ENCODE measurements at regions not wholly inside any gene's neighbourhood (a gene's known extent, or its start where the extent isn't known, plus 50 kb on each side); places are given as distances from the start of the nearest gene placed in this dataset.
"Not testable (repeated sequence)": the region's sequence is repeated elsewhere in the genome, so short reads cannot be mapped to it uniquely, and the experiment has no call there.

DNA sequence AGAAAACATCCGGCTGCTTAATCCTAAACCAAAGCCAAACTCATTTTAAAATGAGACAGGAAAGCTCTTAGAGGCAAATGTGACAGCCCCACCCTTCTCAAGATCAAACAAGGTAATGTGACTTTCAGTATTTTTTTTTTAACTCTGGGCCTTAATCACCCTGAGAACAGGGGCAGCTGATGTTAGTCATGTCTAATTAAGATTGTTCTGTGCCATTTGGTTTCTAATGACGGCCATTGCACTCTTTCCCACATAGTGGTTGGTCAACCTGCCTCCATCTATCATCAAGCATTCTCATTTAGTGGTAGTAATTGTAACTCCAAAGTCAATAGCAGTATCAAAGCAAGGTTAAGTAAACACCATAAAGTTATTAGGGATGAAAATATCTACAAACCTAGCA is 191.6 kb upstream of the EXOC2 start:
- DNase-seq, result no peak

DNA sequence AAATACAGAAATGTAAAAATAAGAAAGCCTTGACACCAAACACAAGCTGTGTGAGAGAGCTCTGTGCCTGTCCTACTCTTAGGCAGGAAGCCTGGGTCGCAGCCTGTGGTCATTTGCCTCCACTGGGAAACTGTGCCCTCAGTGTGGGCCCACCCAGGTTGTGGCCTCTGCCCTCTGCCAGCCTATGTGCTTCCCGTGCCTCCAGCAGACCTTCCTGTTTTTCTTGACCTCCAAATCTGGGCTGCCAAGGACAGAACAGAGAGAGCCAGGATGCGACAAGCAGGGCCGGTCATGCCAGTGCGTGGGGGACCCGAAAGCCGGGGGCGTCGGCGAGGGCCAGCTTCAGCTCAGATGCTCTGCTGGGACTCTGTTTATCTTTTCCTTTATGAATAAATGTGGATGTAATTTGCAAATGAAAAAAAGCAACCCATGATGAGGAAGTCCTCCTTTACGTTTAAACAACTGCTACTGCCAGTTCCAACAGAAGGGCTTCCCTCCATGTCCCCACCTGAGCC is 189.2 kb upstream of the EXOC2 start:
- DNase-seq, result no peak

DNA sequence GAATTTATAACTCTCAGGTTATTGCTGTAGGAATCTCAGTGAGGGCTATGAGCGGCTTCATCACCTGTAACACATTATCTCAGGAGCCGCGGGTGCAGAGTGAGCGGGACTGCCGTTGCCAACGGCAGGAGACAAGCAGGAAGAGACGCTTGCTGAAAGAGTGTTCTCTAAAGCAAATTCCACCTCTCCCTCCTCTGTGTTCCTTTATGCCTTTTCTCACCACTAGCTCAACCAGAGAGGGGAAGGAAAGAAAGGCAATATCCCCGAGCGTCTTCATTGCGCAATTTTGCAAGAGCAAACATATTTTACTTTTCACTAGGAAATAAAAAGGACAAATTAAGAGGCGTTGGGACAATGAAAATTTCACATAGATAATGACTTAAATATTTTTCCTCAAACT is 185.2 kb upstream of the EXOC2 start:
- DNase-seq, result no peak

GRCh38 chr6:875012-875411 is 182.1 kb upstream of the EXOC2 start:
- no peak for DNase-seq

DNA sequence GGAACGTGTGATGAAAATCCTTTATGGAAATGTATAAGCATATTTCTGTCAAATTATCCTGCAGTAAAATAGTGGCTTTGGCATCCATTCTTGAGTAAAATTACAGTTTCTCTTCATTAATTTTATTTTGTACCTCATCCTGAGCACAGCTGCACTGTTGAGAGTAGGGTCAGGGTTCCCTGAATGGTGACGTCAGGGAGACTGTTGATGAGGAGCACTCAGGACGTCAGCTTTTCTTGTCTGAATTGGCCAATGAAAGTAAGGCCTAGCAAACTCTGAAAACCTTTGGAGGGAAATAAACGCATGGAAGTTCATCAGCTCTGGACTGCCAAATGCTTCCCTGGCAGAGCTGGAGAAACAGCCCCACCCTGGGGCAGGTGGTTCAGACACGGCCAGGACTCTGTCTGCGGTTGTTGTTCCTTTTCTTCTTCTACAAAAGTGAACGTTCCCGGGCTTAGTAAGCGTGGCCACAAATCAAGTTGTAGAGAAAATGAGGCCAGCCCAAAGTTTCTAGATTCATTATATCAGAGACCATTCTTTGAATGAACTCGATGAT is 179.7 kb upstream of the EXOC2 start:
- no peak for DNase-seq

DNA sequence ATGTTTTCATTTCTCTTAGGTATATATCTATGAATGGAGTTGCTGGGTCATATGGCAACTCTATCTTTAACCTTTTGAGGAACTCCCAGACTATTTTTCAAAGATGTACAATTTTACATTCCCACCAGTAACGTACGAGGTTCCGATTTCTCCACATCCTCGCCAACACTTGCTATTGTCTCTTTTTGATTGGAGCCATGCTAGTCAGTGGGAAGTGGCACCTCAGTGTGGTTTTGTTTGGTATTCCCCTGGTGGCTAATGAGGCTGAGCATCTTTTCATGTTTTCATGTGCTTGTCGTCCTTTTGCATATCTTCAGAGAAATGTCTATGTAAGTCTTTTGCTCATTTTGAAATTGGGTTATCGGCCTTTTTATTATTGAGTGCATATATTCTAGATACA is 178.6 kb upstream of the EXOC2 start:
- DNase-seq, result no peak

DNA sequence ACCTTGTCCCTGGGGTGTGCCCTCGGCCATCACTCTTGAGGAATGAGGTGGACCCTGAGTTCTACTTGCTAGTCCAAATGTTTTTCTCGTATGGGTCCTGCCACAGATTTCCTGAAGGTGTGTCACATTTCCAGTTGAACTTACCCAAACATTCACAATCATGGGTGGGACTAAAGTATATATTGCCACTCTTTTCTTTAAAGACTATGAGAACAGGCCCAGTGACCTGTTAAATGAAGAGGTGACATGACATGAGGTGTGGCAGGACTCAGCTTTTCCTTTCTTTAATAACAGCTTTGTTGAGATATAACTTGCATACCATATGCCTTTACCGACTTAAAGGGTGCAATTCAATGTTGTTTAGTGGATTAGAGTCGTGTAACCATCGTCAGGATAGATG is 177.2 kb upstream of the EXOC2 start:
- DNase-seq, result no peak

DNA sequence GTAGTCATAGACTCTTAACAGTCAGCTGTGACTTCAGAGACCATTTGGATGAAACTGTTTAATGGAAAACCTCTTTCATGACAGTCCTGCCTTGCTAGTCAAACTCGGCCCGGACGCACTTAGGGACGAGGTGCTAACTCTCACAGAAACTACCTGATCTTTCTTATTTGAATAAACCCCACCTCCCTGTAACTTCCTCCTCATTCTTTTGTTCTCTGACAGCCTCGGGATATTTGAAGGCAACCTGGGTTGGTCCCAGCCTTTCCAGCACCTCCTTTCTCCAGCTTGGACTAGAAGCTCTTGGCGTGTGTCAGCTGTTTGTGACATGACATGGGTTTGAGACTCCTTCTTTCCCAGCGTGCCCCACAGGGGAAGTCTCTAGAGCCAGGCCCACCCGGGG is 175.3 kb upstream of the EXOC2 start:
- DNase-seq, result no peak

- no peak for DNase-seq
These were observed 174.4 kb upstream of the EXOC2 start for GRCh38 chr6:867378-867777.

DNA sequence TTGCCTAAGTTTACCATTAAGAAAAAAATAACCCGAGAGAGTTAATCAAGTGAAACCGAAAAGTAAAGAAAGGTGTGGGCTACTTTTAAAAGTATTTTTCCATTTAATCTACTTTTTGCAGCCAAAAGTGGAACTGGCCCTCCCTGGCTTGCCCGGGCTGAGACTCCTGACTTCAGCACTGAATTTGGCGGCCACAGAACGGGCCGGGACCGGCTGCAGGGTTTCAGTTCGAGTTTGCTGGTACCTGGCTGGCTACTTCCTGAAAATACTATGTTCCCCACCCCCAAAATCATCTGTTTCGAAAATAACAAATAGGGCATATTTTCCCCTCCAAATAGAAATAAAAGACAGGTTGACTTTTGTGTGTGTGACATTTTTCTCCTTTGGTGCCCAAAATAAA is 173.4 kb upstream of the EXOC2 start:
- DNase-seq, result no peak

DNA sequence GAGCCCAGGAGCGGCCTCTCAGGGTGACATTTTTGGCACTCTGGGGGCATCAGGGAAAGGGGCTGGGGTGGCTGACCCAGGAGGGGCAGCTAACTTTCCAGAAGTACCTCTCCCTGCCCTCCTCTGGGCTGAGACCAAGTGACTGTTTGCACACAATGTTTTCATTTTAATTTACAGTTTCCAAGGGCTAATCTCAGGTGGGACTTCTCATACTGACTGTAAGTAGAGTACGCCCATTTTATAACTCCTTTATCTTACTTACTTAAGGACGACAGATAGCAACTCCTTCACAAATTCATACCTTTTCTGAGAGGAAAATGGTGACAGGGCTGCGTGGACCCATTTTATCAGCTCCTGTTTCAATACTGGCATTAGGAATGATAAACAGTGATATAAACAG is 172.9 kb upstream of the EXOC2 start:
- DNase-seq, result no peak

GRCh38 chr6:863831-864230 is 170.9 kb upstream of the EXOC2 start:
- no peak for DNase-seq

GRCh38 chr6:863127-863526 is 170.2 kb upstream of the EXOC2 start:
- DNase-seq, result not testable (repeated sequence)

DNA sequence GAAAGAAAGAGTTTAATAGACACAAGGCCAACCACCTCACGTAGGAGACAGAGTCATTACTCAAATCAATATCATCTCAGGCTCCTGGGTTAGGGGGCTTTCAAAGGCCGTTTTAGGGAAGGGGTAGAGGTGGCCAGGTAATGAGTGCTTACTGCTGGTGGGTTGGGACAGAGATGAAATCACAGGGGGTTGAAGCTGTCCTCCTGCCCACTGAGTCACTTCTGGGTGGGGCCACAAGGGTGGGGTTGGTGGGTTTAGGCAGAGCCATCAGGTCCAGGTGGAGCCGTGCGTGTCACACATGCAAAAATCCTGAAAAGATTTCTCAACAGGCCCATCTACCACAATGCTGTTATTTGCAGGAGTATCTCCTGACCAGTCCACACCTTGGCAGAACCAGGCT is 167.0 kb upstream of the EXOC2 start:
- no peak for DNase-seq

DNA sequence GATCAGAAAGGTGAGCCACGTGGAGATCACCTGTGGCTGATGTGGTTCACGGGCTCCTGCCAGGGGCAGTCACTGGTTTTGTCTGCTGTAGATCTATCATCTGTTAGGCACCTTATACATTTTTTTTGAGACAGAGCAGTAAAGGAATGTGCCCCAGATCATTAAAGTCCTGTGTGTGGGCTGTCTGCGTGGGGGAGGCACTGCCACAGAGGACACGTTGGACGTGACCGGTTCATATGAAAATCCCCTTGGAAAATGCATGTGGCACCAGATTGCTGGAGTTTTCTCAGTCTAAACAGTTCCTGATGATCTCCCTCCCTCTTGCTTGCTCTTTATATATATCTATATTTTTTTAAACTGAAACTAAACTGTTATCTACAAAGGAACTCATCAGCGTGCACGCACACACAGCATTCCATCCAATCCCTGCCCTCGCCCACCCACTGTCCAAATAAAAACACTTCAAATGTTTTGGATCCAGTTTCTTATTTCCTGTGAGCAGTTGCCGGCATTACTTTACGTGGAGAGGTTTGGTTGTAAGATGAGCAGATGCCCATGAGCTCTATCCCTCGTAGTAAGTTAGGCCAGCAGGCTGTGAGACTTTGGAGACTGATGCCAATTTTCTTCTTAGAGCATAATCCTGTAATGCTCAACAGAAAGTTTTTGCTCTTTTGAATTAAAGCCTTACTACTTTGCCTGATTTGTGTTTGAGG is 161.6 kb upstream of the EXOC2 start:
- no peak for DNase-seq

- DNase-seq, result not testable (repeated sequence)
These were observed 159.3 kb upstream of the EXOC2 start for GRCh38 chr6:852216-852615.

DNA sequence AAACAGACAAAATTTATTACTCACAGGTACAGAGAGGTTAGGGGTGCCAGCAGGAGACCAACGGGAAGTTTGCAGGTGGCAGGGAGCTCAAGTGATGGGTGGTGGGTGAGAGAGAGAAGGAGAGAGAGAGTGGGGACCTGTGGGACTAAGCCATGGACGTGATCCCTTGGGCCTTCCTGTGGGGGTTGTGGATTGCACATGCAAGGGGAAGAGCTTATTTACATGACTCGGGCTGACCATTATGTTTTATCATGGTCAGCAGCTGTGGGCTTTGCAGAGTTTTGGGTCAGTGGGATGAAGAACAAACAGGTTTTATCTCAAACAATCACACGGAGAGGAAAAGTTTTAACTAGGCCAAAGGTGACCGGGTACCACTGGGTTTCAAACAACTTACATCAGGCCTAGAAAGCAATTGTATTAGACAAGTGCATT is 156.2 kb upstream of the EXOC2 start:
- no peak for DNase-seq

GRCh38 chr6:845566-845965 is 152.6 kb upstream of the EXOC2 start:
- no peak for DNase-seq

DNA sequence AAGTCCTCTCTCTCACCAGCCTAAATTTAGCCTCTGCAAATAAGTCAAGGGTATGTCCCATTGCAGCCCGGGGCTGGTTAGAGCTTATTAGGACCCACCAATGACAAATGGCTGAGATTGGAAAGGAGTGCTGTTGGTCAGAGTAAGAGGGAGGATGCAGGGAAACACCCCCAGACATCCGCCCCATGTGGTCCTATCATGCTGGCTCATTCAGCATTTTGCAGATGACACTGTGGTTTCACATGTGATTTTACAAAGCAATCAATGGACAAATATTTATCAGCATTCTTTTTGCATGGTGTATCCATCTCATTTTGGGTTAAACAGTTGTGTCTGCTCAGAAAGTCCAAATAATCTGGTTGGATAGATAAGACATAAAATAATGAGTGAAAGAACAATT is 152.2 kb upstream of the EXOC2 start:
- no peak for DNase-seq

- no peak for DNase-seq
These were observed 149.2 kb upstream of the EXOC2 start for GRCh38 chr6:842141-842540.

DNA sequence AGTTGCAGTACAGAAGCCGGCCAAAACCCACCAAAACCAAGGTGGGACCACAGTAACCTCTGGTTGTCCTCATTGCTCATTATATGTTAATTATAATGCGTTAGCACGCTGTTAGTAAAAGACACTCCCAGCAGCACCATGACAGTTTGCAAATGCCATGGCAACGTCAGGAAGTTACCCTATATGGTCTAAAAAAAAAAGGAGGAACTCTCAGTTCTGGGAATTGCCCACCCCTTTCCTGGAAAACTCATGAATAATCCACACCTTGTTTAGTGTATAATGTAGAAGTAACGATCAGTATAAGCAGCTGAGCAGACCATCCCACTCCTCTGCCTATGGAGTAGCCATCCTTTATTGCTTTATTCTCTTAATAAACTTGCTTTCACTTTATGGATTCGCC is 148.6 kb upstream of the EXOC2 start:
- DNase-seq, result no peak

DNA sequence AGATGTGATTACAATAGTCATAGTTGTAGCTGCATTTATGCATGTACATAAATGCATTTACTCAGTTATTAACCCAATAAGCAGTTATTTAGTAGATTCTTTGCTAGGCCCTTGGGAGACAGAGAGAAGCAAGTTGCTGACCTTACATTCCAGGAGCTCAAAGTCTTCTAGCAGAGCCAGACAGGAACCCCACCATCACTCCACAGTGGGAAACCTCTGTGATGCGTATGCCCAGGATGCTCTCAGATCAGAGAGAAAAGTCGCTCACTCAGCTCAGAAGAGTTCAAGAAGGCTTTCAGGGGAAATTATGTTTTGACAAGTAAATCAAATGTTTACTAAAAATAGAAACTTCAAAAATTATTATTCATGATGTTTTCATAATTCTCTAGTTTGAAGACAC is 146.3 kb upstream of the EXOC2 start:
- no peak for DNase-seq

- no peak for DNase-seq
These were observed 144.4 kb upstream of the EXOC2 start for GRCh38 chr6:837380-837779.

DNA sequence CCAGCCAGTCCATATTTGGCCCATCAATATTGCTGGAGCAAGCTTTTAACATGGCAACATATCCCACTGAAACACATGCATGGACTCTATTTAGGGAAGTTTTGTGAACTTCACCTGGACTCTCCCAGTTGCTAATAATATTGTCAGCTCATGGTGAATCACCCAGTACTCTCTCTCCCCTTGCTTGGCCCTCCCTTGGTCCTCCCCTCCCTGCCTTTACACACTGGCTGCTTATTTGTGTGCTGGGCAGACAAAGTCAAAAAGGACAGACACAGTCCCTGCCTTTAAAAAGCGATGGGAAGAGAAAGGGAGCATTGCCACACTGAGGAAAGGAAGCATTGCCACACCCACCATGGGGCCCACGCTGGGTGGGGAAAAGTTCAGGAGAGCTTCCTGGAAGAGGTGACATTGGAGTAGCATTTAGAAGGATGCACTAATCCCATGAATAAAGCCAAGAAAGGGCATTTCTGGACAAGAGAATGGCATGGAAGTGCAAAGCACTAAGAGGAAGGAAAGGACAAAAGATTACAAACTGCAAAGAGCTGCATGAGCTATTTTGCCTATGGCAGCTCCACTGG is 143.4 kb upstream of the EXOC2 start:
- no peak for DNase-seq

Data from SHP77 treated with DMSO at 0.1 percent for 48 hours (cell line).